HG02678 (cell line): ENCODE measurements at regions not wholly inside any gene's neighbourhood (a gene's known extent, or its start where the extent isn't known, plus 50 kb on each side); places are given as distances from the start of the nearest gene placed in this dataset.
A peak's percentile ranks its signal among the peaks of the same experiment; 100 is the strongest.
"Not testable (repeated sequence)": the region's sequence is repeated elsewhere in the genome, so short reads cannot be mapped to it uniquely, and the experiment has no call there.

ENCODE experiments used
- ATAC-seq: cut with Tn5 transposase; IDR thresholded peaks from one replicate; pipeline ENCODE4 v1.9.1; 2021; ENCODE audit warnings: mild to moderate bottlenecking, moderate library complexity; ENCODE audit not compliant: unreplicated experiment

DNA sequence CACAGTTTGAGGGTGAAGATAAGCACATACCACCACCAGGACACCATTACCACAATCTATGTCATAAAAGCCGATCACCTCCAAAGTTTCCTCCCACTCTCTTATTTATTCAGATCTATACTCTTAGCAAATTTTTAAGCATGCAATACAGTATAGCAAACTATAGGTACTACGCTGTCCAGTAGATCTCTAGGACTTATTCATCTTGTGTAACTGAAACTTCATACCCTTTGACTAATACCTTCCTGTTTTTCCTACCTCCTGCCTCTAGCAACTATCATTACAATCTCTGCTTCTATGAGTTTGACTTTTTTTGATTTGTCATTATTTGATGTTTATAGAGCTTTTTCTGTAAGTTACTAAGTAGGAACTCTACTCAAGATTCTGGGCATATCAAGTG, 84.5 kb upstream of the MANSC4 start:
- no peak for ATAC-seq

DNA sequence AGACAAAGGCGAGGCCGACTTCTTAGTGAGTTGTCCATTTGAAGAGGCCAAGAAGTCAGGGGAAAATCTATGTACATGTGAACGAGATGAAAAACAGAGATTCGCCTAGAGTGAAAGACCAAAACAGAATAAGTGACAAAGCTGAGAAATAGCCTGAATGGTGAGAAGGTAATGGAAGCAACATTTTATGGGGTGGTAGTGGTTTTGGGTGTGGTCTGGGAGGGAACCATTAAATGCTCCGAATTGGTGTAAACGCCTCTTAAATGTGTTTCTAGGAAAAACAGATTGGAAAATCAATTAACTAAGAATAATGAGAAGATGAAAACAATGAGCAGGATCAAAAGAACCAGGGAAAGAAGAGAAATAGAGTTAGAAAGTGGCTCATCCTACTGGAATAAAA, 83.8 kb upstream of the MANSC4 start:
- ATAC-seq: no peak

DNA sequence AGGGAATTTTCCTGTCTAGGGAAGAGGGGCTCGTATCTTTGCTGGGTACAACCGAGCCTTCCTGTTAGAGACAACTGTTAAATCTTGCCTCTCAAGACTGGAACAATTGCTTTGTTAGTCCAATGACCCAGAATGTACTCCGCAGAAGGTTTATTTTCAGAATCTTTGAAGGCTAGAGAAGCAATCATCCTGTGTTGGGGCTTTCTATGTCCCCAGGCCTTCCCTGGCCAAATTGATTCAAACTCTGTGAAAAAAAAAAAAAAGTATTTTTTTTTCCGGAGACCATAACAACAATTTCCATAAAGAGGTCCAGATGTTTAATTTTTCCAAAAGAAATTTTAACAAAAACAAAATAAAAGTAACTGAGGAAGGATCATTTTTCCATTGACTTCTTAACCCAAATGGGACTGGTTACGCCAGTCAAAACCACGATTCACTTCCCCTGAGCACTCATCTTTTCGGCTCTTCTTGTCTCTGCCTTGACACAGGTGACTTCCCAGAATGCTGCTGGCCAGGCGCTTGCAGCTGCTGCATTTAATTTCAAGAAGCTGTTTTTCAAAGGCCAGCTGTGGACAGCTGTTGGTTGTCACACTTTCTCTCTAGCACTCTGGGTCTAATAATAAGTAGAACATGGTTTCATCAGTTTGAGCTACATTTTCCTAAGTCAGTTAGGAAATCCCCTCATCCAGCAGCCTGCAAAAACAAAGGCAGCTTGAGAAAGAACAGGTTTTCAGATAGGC, 81.6 kb upstream of the MANSC4 start:
- ATAC-seq: peak; percentile 96

DNA sequence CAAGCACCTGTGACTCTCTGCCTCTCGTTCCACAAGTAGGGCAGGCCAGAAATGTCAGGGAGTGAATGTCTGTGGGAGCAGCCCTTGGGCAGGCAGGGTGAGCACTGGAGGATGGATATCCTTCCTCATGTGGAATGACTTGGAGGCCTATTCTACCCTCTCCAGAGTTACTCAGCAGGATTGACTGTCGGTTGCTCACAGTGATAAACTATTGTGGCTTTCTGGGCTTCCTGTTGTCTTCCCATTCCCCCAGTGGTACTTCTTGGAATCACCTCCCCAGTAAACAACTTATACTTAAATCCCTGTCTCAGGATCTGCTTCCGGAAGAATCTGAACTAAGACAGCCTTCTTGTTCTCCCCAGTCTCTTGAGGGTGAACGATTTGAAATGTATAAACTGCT, 79.6 kb upstream of the MANSC4 start:
- ATAC-seq: no peak

DNA sequence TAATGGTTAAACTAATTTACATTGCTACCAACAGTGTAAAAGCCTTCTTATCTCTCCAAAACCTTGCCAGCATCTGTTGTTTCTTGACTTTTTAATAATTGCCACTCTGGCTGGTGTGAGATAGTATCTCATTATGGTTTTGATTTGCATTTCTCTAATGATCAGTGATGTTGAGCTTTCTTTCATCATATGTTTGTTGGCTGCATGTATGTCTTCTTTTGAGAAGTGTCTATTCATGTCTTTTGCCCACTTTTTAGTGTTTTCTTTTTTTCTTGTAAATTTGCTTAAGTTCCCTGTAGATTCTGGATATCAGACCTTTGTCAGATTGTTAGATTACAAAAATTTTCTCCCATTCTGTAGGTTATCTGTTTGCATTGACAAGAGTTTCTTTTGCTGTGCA, 77.0 kb upstream of the MANSC4 start:
- not testable (repeated sequence) for ATAC-seq

DNA sequence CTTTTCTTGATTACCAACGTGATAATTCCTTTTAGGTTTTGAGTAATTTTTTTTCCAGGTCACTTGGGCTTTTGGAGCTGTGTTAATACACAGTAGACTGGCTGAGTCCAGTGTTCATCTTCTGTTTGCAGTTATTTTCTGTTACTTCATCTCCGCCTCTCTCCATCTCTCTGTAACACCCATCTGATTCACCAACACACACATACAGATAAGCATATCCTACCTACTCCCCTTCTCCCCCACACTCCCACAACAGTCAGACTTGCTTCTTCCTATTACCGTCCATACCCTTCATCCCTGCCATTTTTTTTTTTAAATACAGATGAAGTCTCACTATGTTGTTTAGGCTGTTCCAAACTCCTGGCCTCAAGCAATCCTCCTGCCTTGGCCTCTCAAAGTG, 72.7 kb upstream of the MANSC4 start:
- no peak for ATAC-seq
